CD4-positive, alpha-beta T cell treated with Interleukin-4 for 1 hour (primary cell): ENCODE measurements at regions not wholly inside any gene's neighbourhood (a gene's known extent, or its start where the extent isn't known, plus 50 kb on each side); places are given as distances from the start of the nearest gene placed in this dataset.

Experiments used
- DNase-seq, 2 donors: peaks; one replicate each; pipeline ENCODE4 v3.0.0-alpha.2; 2020 to 2022

DNA sequence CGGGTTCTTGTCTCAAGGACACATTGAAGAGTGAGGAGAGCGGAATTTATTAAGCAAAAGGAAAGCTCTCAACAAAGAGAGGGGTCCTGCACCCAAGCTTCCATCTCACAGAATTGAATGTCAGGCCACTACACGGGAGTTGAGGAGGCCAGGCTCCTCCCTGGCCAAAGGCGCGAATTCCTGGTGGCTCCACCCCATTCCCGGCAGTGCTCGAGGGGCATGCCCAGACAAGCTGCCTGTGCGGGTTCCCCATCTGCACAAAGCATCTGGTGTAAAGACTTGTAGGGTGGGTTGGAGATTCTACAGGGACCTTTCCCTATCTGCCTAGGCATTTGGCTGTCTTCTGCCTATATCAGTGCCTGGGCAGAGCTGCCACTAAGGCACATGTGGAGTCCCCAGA is 648.5 kb upstream of the PKN2 start:
- DNase-seq: no peak

DNA sequence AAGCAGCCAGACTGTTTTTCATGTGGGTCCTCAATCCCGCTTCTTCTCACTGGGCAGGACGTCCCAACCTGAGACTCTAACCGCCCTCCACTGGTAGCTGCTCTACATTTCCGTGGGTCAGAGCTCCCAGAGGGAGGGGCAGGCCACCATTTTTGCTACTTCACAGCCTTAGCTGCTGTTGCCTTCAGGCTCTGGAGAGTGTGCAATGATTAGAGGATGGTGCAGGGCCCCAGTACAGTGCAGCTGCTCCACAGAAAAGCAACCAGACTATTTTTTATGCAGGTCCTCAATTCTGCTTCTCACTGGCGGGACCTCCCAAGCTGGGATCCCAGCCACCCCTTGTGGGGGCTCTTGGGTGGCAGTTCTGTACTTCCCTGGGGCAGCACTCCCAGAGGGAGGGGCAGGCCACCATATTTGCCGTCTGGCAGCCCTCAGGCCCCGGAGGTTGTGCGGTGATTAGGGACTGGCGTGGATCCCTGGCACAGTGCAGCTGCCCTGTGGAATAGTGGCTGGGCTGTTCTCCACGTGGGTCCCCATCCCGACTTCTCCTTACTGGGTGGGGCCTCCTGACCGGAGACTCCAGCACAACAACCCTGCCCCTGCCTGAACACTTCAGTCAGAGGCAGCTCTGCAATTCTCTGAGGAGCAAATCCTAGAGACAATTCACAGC is 647.6 kb upstream of the PKN2 start:
- DNase-seq: no peak

DNA sequence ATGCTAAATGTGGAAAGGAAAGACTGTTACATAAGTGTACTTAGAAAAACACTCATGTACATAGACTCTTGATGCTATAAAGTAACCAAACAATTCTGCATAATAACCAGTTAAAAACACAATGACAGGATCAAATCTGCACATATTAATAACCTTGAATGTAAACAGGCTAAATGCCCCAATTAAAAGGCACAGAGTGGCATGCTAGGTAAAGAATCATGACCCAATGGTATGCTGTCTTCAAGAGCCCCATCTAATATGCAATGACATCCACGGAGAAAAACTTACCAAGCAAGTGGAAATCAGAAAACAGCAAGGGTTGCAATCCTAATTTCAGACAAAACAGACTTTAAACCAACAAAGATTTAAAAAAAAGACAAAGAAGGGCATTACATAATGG is 644.8 kb upstream of the PKN2 start:
- no peak for DNase-seq

DNA sequence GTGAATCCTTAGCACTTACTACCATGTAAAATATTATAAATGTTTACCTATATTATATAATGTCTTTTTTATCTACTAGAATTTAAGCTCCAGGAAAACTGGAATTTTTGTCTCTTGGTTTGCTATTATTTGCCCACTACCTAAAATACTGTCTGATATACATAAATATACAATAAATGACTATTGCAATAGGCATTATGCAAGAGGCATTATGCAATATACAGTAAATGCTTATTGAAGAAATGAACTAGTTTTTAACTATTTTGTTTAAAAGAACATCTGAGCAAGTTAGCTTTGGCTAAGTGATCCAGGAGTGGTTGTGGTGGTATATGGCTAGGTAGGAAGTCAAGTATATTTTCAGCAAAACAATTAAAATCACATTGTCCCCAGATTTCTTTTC is 640.2 kb upstream of the PKN2 start:
- DNase-seq: no peak

DNA sequence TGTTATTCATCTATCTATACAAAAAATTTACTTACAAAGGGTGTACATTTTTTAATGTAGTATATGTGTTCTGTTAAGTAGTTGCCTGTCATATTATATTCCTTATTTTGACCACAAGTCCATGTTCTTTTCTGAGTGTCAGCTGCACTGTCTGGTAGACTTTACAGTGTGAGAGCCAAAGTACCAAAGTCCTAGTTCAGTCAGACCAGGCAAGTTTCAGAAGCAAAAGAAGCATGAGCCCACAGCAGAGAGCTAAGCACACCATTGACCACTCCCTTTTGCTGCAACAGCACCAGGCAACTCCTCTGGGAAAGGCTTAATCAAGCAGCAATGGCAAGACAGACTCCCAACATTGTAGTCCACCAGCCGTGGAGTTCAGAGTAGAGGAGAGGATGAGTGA is 631.9 kb upstream of the PKN2 start:
- DNase-seq: no peak

DNA sequence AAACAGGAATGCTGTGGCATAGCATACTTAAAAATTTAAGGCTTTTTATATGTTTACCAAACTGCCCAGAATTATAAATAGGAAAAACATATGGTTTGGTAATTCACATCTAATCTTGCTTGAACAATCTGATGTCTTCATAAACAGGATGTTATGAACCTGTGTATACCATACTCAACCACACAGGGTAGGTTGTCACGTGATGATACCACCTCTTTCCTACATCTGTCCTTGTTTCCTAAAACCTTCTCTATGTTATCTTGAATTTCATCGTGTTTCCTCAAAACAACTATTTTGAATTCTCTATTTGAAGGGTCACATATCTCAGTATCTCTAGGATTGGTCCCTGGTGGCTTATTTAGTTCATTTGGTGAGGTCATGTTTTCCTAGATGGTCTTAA is 631.0 kb upstream of the PKN2 start:
- no peak for DNase-seq

DNA sequence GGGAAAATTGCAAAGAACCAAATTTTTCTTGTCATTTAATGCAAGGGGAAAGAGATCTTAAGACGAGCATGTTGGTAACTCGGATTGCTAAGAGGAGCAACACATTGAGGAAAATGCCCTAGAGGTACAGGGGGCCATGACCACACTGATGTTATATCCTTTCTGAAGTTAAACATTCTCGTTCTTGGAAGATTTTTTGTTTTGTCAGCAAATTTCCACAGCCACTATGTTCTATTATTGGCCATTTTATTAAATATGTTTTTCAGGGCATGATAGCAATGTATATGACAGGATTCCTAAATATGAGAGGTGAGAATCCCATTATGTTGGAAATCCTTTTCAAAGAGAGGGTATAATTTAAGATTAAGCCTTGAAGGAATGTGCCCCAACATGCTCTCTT is 627.2 kb upstream of the PKN2 start:
- no peak for DNase-seq

DNA sequence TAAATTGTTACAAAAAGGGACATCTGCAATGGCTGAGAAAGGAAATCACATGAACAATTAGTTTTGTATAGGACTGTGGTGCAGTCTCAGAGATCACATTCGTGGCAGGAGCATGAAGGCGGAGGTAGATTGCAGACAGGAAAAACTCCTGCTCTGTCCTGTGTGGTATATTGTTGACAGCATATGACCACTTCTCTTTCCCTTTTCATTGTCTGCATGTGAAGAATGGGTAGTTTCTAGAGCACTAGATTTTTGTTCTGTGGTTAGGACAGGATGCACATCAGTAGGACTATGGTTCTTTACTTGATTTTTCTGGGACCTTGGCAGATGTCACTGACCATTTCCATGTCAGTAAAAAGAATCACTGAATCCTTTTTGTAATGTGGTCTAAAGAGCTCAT is 625.9 kb upstream of the PKN2 start:
- DNase-seq: no peak

DNA sequence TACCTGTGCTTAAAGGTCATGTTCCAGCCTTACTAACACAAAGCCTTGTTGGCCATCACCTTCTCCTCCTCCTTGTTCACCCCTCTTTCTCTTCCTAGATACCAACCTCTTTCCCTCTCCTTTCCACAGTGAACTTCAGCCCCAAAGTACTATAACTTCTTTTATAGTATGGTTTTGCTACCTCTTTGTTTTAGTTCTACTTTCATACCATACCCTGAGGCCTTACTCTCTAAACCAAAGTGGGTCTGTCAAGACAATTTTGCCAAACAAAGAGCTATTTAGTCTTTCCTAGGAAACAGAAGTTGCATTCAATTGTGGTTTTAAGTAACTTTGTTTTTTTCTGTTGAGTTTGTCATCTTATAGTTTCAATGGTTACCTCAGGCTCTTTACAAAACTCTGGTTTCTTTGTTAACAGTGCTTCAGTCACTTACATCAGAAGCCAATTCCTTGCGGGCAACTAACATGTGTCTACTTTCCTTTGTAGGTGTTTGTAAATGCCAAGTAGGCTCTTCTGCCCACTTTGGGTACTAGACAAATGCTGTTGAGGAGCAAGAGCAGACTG is 623.9 kb upstream of the PKN2 start:
- no peak for DNase-seq

DNA sequence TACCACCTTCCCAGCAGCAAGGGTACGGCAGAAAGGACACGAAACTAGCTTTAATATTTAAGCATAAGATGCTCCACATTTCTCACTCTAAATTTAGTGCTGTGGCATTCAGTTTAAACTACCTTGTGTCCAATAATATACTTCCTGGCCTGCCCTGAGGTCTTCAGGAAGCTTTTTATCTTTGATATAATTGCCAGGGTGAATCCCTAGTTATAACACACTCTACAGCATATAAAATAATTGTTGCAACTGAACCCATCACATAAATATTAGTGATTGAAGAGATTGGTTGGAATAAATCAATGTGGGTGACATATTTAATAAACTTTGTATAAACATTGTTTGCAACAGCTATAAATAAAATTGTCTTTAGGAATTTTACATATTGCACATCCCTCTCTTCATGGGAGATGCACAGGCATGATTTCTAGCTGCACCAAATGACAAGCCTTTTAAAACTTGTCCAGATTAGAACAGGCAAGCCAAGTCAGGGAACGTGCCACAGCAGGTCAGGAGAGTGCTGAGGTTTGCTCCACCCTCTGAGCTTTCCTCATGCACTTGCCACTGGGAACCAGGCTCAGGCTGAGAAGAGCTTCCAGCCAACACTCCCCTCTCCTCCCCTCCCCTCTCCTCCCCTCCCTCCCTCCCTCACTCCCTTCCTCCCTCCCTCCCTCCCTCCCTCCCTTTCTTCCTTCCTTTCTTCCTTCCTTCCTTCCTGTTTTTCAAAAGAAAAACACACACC is 623.2 kb upstream of the PKN2 start:
- DNase-seq: no peak

DNA sequence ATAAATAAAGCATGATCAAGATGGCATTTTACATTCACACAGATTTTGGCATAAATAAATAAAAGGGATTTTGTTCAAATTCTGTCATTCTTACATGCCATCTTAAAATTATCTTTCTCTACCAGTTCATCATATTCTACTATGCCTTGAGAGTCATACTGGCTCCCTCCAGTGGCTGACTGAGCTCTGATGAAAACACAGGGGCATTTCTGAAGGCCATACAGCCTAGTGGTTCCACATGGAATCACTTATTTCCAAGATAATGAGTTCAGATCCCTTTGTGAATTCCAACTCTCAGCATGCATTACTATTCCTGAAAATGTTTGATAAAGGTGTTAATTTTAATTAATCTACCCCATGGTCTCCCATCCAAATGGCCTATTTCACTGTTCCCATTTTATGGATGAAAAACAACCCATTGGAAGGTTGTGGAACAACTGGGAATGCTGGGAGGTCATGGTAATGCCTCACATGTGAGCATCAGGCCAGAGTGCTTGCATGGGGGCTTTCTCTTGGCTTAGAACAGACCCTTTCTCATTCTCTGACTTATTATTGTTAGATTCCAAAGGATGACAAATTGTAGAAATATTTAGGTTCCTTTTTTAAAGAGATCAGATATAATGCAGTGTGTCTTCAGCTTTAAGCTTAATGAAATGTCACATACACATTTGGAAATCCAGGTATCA is 622.4 kb upstream of the PKN2 start:
- DNase-seq: peak in 1 of 2 donors; percentile 3

DNA sequence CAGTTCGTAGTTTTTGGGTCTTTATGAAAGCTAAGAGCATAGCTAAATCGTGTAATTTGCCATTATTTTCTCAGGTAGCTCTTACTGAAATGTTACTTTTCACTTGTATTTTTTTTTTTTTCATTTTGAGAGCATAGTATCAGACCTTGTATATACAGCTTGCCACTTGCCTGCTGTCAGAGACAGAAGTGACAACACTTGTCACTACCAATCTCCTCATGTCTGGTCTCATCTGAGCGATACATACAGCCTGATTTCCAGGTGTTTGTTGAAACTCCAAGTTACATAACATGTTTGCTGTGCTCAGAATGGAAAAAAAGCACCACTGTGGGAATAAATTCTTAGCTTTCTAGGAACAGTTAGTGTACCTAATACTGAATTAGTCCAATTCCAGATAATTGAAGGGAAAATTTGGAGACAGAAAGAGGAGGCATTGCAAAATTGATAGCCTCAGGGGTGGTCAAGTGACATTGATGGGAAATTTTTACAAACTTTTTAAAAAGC is 621.4 kb upstream of the PKN2 start:
- DNase-seq: no peak

DNA sequence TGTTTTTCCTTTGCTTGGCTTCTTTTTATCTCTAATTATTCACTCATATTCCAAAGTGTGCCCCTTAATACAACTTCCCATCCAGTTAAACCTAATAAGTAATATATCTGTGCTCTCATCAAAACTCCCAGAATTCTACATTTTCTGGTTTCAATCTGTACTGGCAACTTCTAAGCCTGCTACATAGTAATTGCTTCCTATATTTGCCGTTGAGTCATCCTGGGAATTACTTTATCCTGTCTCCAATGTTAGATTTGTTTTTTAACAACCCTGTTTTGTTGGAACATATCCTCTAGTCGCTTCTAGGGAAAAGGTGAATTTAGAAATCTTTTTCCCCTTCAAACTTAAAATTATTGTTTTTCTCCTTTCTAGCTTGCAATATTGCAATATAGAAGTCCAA is 620.5 kb upstream of the PKN2 start:
- DNase-seq: no peak

DNA sequence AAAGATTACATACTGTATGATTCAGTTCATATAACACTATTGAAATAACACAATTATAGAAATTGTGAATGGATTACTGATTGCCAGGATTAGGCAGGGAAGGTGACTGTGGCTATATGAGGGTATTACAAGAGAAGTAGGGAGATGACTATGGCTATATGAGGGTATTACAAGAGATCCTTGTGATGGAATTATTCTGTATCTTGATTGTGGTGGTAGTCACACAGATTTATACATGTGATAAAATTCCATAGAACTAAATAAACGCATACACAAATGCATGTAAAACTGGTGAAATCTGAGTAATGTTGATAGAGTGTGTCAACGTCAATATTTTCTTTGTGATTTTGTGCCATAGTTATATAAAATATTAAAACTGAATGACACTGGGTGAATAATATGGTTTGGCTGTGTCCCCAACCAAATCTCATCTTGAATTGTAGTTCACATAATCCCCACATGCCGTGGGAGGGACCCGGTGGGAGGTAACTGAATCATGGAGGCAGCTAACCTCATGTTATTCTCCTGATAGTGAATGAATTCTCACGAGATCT is 615.6 kb upstream of the PKN2 start:
- no peak for DNase-seq

DNA sequence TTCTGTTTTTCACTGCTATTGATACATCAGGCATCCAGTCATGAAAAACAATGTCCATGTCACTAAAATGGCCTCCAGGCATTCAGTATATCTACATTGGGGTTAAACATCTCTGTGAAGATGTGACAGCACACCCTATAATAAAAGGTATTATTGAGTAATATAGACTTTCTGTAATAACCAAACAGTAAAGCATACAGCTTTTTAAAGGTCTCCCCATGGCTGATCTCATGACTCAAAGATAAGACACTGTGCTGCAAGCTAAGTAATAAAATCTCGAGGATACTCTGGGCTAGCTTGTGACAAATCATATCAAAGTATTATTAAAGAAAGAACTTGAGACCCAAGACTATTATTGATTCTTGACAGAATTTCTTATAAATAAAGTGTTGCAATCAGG is 613.1 kb upstream of the PKN2 start:
- no peak for DNase-seq

DNA sequence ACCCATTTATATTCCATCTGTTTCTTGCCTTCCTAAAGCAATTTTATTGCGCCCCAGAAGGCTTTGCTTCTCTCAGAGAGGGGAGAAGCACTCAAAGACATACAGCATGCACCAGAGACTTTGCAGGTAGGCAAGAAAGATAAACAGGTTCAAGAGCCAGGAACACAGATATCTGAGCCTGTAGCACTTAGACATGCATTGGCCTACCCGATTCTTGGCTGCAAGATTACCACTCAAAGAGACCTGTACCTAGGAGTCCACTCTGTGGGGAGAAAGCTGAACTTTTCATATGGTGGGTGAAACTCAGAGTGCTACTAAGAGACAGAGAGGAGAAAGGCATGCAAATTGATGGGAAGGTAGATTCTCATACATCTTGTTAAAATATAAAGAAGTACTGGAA is 609.4 kb upstream of the PKN2 start:
- no peak for DNase-seq

DNA sequence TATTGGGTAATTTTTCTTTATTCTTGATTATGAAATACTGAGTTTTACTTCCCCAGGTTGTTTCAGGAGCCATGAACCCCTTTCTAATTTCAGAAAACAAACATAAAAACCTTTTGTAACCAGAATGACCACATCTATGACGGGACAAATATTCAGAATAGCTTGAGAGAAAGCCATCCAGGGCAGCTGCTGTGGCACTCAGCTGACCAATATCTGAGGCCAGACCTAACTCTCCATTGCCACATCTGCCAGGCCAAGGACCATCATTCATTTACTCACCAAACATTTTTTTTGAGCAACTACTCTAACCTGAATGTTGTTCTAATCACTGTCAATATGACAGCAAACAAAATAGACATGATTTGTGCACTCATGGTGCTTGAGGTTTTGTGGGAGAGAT is 608.3 kb upstream of the PKN2 start:
- DNase-seq: no peak

DNA sequence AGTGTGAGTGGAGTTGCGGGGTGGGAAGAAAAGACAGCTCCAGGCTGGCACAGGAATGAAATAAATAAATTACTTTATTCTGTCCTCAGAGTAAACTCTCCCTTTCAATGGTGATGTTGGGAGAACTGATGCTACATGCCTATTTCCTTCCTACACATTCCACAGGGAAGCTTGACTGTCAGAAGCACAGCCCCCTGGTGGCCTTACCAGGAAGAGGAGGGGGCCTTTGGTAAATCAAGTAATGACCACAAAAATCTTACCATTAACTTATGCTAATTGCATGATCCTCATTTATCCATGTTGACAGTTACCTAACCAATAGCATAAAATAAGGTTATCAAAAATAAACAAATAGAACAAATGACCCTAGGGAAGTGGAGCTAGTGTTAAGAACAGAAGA is 605.0 kb upstream of the PKN2 start:
- no peak for DNase-seq

DNA sequence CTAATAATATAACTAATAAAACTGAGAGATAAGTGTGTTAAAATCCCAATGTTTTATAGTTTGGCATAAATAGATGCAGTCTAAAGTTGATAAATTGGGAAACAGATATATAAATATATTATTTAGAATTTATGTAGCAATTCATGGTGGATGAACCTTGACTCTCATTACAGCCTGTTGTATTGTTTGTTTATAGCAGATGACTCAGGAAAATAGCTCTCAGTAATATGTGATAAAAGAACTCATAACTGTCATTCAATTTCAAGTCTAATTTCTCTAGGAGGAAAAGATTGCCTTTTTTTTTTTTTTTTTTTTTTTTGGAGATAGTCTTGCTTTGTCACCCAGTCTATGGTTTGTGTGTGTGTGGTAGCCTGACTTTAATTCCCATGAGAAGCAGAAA is 603.2 kb upstream of the PKN2 start:
- DNase-seq: no peak

DNA sequence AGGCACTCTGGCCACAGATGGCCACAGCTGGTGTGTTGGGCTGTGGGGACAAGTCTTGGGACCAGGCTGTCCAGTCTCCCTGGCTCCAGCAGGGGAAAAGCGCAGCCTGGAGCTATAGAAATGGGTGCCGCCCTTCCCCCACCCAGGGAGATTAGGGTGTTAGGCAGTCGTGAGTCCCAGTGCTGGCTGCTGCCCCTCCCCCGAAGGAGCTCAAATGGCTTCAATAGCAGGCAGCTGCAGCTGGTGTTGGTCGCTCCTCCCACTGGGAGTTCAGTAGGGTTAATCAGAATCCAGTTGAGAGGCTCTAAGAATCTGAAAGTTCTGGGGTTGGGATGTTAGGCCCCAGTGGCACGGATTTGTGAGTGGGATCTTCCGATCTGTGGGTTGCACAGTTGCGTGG is 595.6 kb upstream of the PKN2 start:
- no peak for DNase-seq

DNA sequence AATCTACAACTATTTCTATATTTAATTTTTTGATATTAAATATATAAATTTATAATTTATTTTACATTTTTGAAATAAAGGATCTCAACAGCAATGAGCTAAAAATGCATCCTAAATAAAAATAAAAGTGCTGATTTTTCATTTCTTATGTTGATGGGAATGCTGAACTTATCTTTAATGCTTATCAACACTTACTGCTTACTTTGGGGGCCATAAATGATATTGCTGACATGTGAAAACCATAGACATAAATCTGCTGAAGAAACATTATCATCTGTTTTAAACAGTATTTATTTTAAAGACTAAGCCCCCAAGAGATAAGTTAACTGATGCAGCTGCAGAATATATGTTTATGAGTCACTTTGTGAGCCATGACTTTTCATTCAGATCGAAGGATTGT is 594.1 kb upstream of the PKN2 start:
- DNase-seq: no peak

DNA sequence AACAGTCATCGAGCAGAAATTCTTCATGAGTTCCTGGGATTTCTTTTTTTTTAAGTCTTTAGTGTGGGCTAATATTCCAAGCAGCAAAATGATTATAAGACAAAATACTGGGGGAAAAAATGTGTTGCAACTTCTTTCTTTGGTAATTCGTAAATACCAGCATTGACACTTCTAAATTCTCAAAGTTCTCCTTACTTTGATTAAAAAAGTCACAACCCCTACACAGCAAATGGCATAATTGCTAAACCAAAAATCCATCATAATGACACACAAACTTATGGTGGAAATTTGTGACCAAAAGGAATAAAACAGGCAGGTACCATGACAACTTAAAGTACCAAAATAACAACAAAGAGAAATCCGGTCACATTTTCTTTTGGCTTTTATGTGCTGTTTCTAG is 585.2 kb upstream of the PKN2 start:
- DNase-seq: no peak

DNA sequence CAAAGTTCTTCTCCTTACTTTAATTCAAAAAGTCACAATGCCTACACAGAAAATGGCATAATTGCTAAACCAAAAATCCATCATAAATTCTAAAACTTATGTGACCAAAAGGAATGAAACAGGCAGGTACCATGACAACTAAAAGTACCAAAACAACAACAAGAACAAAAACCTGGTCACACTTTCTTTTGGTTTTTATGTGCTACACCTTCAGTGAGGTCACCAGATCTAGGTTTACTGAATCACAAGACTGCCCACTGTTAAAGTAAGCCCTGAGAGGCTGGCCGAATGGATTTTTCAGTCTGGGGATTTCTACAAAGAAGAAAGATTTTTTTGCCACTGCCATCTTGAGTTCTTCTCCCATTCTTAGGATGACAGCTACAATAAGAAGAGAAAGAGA is 583.0 kb upstream of the PKN2 start:
- no peak for DNase-seq

DNA sequence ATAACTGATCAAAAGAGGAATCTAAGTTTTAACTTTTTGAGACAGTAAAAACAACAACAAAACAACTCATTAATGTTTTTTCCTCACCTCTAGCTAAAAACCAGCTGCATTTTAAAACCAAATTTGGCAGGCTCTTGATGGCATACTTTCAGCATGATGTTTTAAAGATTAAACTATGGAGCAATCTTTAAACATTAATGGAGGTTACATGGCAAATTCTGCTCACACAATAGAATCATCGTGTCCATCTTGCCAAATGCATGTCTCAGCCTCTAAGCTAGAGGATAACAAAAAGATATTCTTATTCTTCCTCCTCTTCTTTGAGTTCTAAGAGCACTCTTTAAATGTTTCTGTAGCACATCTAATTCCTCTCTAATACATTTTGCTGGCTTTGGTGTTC is 579.8 kb upstream of the PKN2 start:
- DNase-seq: no peak
